Vagina (tissue), 2 donors: ENCODE measurements at regions not wholly inside any gene's neighbourhood (a gene's known extent, or its start where the extent isn't known, plus 50 kb on each side); places are given as distances from the start of the nearest gene placed in this dataset.

Experiments
- DNase-seq, 2 donors: peaks; one replicate each; pipeline ENCODE4 v3.0.0-alpha.2; 2017; ENCODE audit errors: extremely low spot score in 2 of 2
- H3K27ac ChIP-seq: fragments of 200-600 bp; sonication (generic); one replicate; pipeline ENCODE4 v1.5.1; 2019
- H3K27me3 ChIP-seq: fragments of 200-600 bp; sonication (generic); one replicate; pipeline ENCODE4 v1.5.1; 2019
- H3K36me3 ChIP-seq, 2 donors: fragments of 200-600 bp; sonication (generic); one replicate each; pipeline ENCODE4 v1.5.1; 2017 to 2019
- H3K4me1 ChIP-seq: fragments of 200-600 bp; sonication (generic); one replicate; pipeline ENCODE4 v1.5.1; 2019
- H3K4me3 ChIP-seq, 2 donors: fragments of 200-600 bp; sonication (generic); 1 replicate in 1 of 2; 2 replicates in 1 of 2; pipeline ENCODE4 v1.5.1; 2016 to 2019
- H3K9me3 ChIP-seq: fragments of 200-600 bp; sonication (generic); one replicate; pipeline ENCODE4 v1.5.1; 2019
- POLR2A ChIP-seq, 2 donors: fragments of 450-650 bp; IDR thresholded peaks; one replicate each; pipeline ENCODE4 v1.6.1; 2017; ENCODE audit warnings: antibody characterized with exemption in 2 of 2, mild to moderate bottlenecking in 2 of 2, moderate library complexity in 2 of 2
- POLR2AphosphoS5 ChIP-seq, 2 donors: sonication (generic); formaldehyde crosslinking; IDR thresholded peaks; one replicate each; pipeline ENCODE4 v1.9.0; 2017; ENCODE audit warnings: antibody characterized with exemption in 2 of 2, mild to moderate bottlenecking in 2 of 2, low read depth in 1 of 2; ENCODE audit not compliant: insufficient read depth in 1 of 2
- intact Hi-C: fragments of 100-400 bp; cut with DNase I; formaldehyde crosslinking; loops from one replicate; pipeline ENCODE4 v1.15.1; 2023
- TF ChIP-seq, protein P1 (sequence below), 3 experiments: fragments of 450-650 bp in 2 of 3; fragments of 200-600 bp in 1 of 3; sonication (generic) in 1 of 3; IDR thresholded peaks; one replicate each; pipeline ENCODE4 v1.5.1; 2017 to 2019; ENCODE audit warnings: antibody characterized with exemption in 3 of 3, mild to moderate bottlenecking in 2 of 3, moderate library complexity in 2 of 3

DNA sequence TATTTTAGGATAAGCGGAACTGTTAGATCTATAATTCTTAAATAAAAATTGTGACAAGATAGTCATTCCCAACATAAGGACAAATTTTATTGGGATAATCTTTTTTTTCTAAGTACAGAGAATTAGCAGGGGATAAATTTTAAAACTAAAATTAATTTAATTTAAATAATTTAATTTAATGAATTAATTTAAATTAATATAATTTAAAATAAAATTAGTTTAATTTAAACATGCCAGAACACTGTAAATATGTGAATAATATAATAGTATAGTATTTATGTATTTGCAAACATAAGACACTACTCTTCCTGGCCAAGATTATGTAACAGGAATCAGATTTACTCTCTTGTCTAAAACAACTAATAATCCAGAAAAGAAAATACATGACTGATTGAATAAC, 1055.9 kb downstream of the PDHA2 start:
- H3K27me3 ChIP-seq: no peaks in the 10 kb centered on the region
- no peaks in the 10 kb centered on the region for H3K36me3 ChIP-seq
- no peak for DNase-seq
- H3K4me1 ChIP-seq: no peaks in the 10 kb centered on the region
- H3K27ac ChIP-seq: no peak overlapping the region
- TF ChIP-seq, protein P1, sequence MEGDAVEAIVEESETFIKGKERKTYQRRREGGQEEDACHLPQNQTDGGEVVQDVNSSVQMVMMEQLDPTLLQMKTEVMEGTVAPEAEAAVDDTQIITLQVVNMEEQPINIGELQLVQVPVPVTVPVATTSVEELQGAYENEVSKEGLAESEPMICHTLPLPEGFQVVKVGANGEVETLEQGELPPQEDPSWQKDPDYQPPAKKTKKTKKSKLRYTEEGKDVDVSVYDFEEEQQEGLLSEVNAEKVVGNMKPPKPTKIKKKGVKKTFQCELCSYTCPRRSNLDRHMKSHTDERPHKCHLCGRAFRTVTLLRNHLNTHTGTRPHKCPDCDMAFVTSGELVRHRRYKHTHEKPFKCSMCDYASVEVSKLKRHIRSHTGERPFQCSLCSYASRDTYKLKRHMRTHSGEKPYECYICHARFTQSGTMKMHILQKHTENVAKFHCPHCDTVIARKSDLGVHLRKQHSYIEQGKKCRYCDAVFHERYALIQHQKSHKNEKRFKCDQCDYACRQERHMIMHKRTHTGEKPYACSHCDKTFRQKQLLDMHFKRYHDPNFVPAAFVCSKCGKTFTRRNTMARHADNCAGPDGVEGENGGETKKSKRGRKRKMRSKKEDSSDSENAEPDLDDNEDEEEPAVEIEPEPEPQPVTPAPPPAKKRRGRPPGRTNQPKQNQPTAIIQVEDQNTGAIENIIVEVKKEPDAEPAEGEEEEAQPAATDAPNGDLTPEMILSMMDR (IDR thresholded peaks at IDR 0.05): no peak
- TF ChIP-seq POLR2A (IDR thresholded peaks at IDR 0.05) (no peak), POLR2AphosphoS5 (IDR thresholded peaks at IDR 0.05; ENCODE audit: insufficient read depth in 1 of 2, low read depth in 1 of 2) (no peak)
- no peak overlapping the region for H3K4me3 ChIP-seq
- H3K9me3 ChIP-seq: no peaks in the 10 kb centered on the region
- intact Hi-C loops: no loop called here

DNA sequence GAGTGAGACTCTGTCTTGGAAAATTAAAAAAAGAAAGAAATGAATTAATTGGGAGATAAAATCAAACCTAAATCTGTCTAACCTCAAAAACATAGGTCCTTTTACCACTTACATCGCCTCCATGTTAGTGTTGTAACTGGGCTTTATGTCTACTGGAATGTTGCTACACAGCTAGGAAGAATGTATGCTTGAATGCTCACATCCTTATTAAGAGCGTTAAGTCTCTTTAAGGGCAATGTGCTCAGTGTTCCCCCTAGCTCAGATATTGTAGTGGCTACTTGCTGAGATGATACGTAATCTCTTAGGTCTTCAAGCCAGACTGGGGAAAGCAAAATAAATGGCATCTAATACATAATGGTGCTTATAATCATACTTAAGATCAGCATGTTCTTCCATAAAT, 1072.8 kb downstream of the PDHA2 start:
- Histone ChIP-seq H3K9me3 (no peaks in the 10 kb centered on the region), H3K36me3 (no peaks in the 10 kb centered on the region), H3K27me3 (no peaks in the 10 kb centered on the region), H3K4me1 (no peaks in the 10 kb centered on the region), H3K4me3 (no peak overlapping the region), H3K27ac (no peak overlapping the region)
- DNase-seq: no peak
- TF ChIP-seq POLR2AphosphoS5 (IDR thresholded peaks at IDR 0.05; ENCODE audit: insufficient read depth in 1 of 2, low read depth in 1 of 2) (no peak), POLR2A (IDR thresholded peaks at IDR 0.05) (no peak)
- TF ChIP-seq, protein P1 (IDR thresholded peaks at IDR 0.05): no peak
- intact Hi-C loops: no loop called here

DNA sequence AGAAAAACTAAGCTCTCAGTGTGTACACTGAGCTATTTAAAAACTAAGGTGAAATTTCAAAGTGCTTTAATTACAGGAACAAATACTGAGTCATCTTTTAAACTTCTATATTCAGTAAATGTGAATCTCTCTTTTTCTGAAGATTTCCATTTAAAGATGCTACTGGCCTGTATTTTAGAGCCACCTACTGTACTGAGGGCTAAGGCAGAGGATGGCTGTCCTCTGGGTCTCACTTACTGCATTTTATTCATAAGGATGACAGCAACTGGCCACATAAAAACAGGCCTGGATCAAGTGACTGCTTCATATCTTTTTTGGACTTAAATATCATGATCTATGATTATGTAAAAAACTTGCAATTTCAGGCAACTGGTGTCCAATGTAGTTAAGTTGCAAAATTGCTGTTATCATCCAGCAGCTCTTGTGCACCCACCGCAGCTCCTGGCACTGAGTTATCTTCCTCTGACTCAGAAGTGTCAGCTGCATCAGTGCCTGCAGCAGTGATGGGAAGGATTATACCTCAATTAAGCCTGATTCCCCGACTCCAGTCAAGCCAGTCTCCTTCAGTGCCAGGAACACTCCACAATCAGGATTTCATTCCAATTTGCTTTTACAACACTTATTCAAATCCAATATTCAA, 1073.7 kb downstream of the PDHA2 start:
- H3K9me3 ChIP-seq: no peaks in the 10 kb centered on the region
- TF ChIP-seq, protein P1 (IDR thresholded peaks at IDR 0.05): no peak
- no peak for TF ChIP-seq POLR2AphosphoS5 (IDR thresholded peaks at IDR 0.05; ENCODE audit: insufficient read depth in 1 of 2, low read depth in 1 of 2)
- TF ChIP-seq POLR2A (IDR thresholded peaks at IDR 0.05): no peak
- no peaks in the 10 kb centered on the region for H3K27me3 ChIP-seq
- H3K27ac ChIP-seq: no peak overlapping the region
- H3K4me1 ChIP-seq: no peaks in the 10 kb centered on the region
- no peaks in the 10 kb centered on the region for H3K36me3 ChIP-seq
- no peak for DNase-seq
- no peak overlapping the region for H3K4me3 ChIP-seq
- intact Hi-C loops: no loop called here

DNA sequence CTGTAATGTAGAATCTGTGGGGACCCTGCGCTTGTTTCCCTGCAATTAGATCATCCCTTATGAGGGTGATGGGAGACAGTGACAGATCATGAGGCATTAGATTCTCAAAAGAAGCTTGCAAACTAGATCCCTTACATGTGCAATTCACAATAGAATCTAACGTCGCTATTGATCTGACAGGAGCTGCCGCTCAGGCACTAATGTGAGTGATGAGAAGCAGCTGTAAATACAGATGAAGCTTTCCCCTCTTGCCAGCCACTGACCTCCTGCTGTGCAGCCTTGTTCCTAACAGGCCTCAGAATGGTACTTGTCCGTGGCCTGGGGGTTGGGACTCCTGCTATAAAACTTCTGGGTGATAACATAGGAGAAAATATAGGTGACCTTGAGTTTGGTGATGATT, 1076.8 kb downstream of the PDHA2 start:
- H3K4me3 ChIP-seq: no peak overlapping the region
- DNase-seq: no peak
- H3K36me3 ChIP-seq: no peaks in the 10 kb centered on the region
- intact Hi-C loops: no loop called here
- no peaks in the 10 kb centered on the region for H3K9me3 ChIP-seq
- TF ChIP-seq POLR2A (IDR thresholded peaks at IDR 0.05) (no peak), POLR2AphosphoS5 (IDR thresholded peaks at IDR 0.05; ENCODE audit: insufficient read depth in 1 of 2, low read depth in 1 of 2) (no peak)
- TF ChIP-seq, protein P1 (IDR thresholded peaks at IDR 0.05): no peak
- H3K4me1 ChIP-seq: no peaks in the 10 kb centered on the region
- no peak overlapping the region for H3K27ac ChIP-seq
- H3K27me3 ChIP-seq: no peaks in the 10 kb centered on the region

DNA sequence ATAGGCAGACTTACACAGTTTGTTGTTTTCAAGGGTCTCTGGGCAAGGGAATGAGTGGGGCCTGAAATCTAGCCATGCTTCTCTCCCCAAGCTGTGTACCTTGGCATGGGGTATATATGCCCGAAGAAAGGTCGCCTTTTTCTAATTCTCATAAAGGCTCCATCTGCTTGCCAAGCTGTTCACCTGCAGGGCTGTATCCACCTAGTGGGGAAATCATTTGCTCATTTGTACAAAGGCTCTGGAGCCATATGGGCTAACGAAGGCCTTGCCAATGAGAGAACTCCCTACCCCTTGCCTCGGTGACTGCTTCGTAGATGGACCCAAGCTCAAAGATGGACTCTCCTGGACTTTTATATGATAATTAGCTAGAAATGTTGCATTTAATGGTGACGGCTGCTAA, 1097.0 kb downstream of the PDHA2 start:
- no peak overlapping the region for H3K4me3 ChIP-seq
- TF ChIP-seq, protein P1 (IDR thresholded peaks at IDR 0.05): no peak
- TF ChIP-seq POLR2AphosphoS5 (IDR thresholded peaks at IDR 0.05; ENCODE audit: insufficient read depth in 1 of 2, low read depth in 1 of 2) (no peak), POLR2A (IDR thresholded peaks at IDR 0.05) (no peak)
- DNase-seq: no peak
- no peaks in the 10 kb centered on the region for H3K27me3 ChIP-seq
- intact Hi-C loops: no loop called here
- no peaks in the 10 kb centered on the region for H3K9me3 ChIP-seq
- H3K27ac ChIP-seq: no peak overlapping the region
- H3K4me1 ChIP-seq: no peaks in the 10 kb centered on the region
- no peaks in the 10 kb centered on the region for H3K36me3 ChIP-seq
